ENCODE measurements at regions not wholly inside any gene's neighbourhood (a gene's known extent, or its start where the extent isn't known, plus 50 kb on each side); places are given as distances from the start of the nearest gene placed in this dataset.

DNA sequence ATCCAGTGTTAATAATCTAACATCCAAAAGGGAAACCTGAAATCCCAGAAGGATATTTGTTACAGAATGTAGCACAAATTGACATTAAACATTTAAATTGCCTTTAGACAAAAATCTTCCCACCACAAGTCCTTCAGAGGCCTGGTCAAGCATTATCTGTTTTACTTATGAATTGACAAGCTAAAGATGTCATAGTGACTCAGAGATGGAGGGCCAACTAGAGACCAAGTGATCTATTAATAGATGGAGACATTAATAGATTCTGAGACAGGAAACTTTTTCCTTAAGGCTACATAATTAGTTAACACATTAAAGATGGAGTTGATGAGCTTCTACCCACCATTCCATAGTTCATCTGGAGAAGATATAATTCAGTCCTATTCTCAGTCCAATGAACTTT lies 526.2 kb downstream of the IRS1 start:
- DNase-seq (ENCODE audit: extremely low spot score, unreplicated experiment): no peak
- H3K4me3 Mint-ChIP-seq (ENCODE audit: unreplicated experiment): no peak overlapping the region

DNA sequence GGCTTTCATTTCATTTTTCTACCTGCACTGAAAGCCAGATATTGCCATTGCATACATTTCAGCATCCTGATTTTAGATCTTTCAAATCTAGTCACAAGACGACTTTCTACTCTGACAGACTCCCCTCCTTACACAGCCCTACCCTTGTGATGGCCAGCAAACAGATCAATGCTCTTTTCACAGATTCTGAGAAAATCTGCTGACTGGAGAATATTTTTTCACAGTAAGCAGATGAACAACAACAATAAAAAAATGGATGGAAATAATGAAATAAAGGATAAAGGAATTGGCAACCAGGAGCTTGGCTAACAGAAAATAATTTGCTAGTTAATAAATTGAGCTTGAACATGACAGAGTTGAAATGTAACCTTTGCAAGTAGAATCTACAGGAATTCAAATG lies 527.2 kb downstream of the IRS1 start:
- Mint-ChIP-seq H3K36me3 (ENCODE audit: unreplicated experiment) (no peaks in the 10 kb centered on the region), H3K4me1 (ENCODE audit: unreplicated experiment) (no peaks in the 10 kb centered on the region), H3K9me3 (ENCODE audit: unreplicated experiment) (no peaks in the 10 kb centered on the region), H3K27ac (ENCODE audit: unreplicated experiment) (no peak overlapping the region), H3K4me3 (ENCODE audit: unreplicated experiment) (no peak overlapping the region), H3K27me3 (ENCODE audit: unreplicated experiment) (no peaks in the 10 kb centered on the region)
- TF ChIP-seq, protein P1, sequence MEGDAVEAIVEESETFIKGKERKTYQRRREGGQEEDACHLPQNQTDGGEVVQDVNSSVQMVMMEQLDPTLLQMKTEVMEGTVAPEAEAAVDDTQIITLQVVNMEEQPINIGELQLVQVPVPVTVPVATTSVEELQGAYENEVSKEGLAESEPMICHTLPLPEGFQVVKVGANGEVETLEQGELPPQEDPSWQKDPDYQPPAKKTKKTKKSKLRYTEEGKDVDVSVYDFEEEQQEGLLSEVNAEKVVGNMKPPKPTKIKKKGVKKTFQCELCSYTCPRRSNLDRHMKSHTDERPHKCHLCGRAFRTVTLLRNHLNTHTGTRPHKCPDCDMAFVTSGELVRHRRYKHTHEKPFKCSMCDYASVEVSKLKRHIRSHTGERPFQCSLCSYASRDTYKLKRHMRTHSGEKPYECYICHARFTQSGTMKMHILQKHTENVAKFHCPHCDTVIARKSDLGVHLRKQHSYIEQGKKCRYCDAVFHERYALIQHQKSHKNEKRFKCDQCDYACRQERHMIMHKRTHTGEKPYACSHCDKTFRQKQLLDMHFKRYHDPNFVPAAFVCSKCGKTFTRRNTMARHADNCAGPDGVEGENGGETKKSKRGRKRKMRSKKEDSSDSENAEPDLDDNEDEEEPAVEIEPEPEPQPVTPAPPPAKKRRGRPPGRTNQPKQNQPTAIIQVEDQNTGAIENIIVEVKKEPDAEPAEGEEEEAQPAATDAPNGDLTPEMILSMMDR (IDR thresholded peaks at IDR 0.05): no peak
- no peak for DNase-seq (ENCODE audit: extremely low spot score, unreplicated experiment)

More for the DNA sequence above, 526.2 kb downstream of the IRS1 start:
- Mint-ChIP-seq H3K27ac (ENCODE audit: unreplicated experiment) (no peak overlapping the region), H3K36me3 (ENCODE audit: unreplicated experiment) (no peaks in the 10 kb centered on the region), H3K27me3 (ENCODE audit: unreplicated experiment) (no peaks in the 10 kb centered on the region), H3K4me1 (ENCODE audit: unreplicated experiment) (no peaks in the 10 kb centered on the region), H3K9me3 (ENCODE audit: unreplicated experiment) (no peaks in the 10 kb centered on the region)
- TF ChIP-seq, protein P1 (IDR thresholded peaks at IDR 0.05): no peak

DNA sequence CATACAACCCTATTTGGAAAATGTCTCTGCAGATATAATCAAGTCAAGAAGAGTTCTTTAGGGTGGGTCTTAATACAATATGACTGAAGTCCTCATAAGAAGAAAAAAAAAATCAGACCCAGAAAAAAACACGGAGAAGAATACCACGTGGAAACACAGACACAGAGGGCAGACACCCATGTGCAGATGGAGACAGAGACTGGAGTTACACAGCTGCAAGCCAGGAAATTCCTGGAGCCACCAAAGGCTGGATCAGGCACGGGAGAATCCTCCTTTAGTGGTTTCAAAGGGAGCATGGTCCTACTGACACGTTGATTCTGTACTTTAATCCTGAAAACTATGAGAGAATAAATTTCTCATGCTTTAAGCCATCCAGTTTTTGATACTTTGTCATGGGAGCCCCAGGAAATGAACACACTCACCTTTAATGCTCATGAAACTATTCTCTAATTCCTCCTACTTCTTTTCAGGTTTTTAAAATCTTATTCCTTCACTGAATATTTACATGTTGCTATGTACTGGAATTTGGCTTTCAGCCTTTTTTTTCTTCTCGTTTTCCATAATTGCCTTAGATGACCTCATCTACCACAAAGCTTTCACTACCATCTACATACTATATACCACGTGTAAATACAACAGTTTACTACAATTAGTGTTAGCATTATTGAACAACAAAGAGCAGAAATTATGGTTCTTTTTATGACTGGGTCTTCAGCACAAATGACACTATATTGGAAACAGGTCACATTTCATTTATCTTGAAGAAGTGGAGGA lies 529.1 kb downstream of the IRS1 start:
- DNase-seq (ENCODE audit: extremely low spot score, unreplicated experiment): no peak
- no peaks in the 10 kb centered on the region for H3K27me3 Mint-ChIP-seq (ENCODE audit: unreplicated experiment)
- H3K9me3 Mint-ChIP-seq (ENCODE audit: unreplicated experiment): no peaks in the 10 kb centered on the region
- no peak overlapping the region for H3K4me3 Mint-ChIP-seq (ENCODE audit: unreplicated experiment)
- no peak overlapping the region for H3K27ac Mint-ChIP-seq (ENCODE audit: unreplicated experiment)
- no peaks in the 10 kb centered on the region for H3K36me3 Mint-ChIP-seq (ENCODE audit: unreplicated experiment)
- no peaks in the 10 kb centered on the region for H3K4me1 Mint-ChIP-seq (ENCODE audit: unreplicated experiment)
- TF ChIP-seq, protein P1 (IDR thresholded peaks at IDR 0.05): no peak

DNA sequence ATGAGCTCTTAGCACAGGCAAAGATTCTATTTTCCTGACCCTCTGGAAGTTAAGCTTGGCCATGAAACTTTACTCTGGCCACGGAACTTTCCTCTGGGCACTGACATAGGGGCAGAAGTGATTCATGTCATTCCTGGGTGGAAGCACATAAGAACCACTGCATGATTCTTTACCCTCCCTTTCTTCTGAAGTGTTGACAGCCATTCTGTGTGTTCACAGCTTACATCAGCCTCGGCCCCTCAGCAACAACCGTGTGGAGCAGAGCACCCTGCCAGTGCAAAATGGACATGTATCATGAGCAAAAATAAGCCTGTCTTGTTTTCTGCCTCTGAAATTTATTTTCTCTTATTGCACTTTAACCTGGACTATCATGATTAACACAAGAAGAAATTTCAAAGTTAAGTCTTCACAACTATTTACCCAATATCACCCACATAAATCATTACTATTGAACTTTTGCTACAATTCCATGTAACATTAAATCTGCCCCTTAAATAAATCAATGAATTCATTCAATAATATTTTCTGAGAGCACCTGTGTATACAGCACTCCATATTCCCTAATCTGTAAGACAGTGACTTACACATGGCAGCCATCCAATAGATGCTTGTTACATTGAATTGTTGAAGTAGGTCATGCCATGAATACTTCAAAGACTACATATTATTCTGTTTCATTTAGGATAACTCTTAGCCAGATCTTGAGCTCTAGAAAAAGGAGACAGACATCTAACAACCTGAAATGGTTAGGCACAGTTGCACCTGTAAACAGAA lies 531.9 kb downstream of the IRS1 start:
- no peak overlapping the region for H3K4me3 Mint-ChIP-seq (ENCODE audit: unreplicated experiment)
- no peaks in the 10 kb centered on the region for H3K27me3 Mint-ChIP-seq (ENCODE audit: unreplicated experiment)
- H3K9me3 Mint-ChIP-seq (ENCODE audit: unreplicated experiment): no peaks in the 10 kb centered on the region
- no peaks in the 10 kb centered on the region for H3K36me3 Mint-ChIP-seq (ENCODE audit: unreplicated experiment)
- no peaks in the 10 kb centered on the region for H3K4me1 Mint-ChIP-seq (ENCODE audit: unreplicated experiment)
- DNase-seq (ENCODE audit: extremely low spot score, unreplicated experiment): no peak
- TF ChIP-seq, protein P1 (IDR thresholded peaks at IDR 0.05): no peak
- no peak overlapping the region for H3K27ac Mint-ChIP-seq (ENCODE audit: unreplicated experiment)

DNA sequence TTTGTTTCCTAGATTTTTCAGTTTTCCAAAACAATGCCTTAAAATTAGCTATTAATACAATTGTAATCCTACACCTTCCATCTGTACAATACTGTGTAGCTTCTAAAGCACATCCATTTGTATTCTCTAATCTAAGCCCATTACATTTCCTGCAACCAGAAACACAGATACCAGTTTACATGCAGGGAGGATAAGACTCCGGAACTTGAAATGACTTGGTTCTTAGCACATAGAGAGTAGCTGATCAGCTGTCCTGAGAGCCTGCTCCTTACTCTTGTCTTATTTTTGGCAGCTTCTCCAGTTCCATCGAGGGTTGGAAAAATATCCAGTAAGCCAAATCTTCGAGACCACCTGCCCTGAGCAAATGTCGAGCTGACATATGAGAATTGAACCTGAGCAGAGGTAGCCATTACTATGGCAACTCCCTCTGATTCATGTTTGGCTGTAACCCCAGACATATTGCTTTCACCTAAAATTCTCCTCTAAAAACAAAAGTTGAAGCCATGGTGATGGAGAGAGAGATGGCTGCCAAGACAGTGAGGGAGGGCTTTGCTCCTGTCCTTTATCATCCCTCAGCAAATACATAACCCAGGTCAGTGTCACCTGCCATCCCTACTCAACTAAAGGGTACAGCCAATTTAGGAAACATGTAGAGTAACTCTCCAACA lies 542.8 kb downstream of the IRS1 start:
- Mint-ChIP-seq H3K9me3 (ENCODE audit: unreplicated experiment) (peaks cover 8% of the 10 kb centered on the region), H3K27ac (ENCODE audit: unreplicated experiment) (no peak overlapping the region)

More for the DNA sequence above, 542.8 kb downstream of the IRS1 start:
- TF ChIP-seq, protein P1 (IDR thresholded peaks at IDR 0.05): no peak
- Mint-ChIP-seq H3K4me3 (ENCODE audit: unreplicated experiment) (no peak overlapping the region), H3K4me1 (ENCODE audit: unreplicated experiment) (no peaks in the 10 kb centered on the region), H3K36me3 (ENCODE audit: unreplicated experiment) (no peaks in the 10 kb centered on the region), H3K27me3 (ENCODE audit: unreplicated experiment) (no peaks in the 10 kb centered on the region)
- no peak for DNase-seq (ENCODE audit: extremely low spot score, unreplicated experiment)

Data from osteocyte (in vitro differentiated cells).